NB4 (cell line): ENCODE measurements at regions not wholly inside any gene's neighbourhood (a gene's known extent, or its start where the extent isn't known, plus 50 kb on each side); places are given as distances from the start of the nearest gene placed in this dataset.

Experiments
- CTCF ChIP-seq: IDR thresholded peaks from one replicate; pipeline ENCODE4 v1.5.1; 2012; ENCODE audit warnings: low read depth, low read length
- POLR2A ChIP-seq: IDR thresholded peaks from 2 replicates; pipeline ENCODE4 v1.6.1; 2011; ENCODE audit warnings: mild to moderate bottlenecking; ENCODE audit not compliant: insufficient read length; ENCODE audit errors: extremely low read depth

GRCh38 chr6:56899311-56899710 is 55.6 kb upstream of the BEND6 start:
- TF ChIP-seq POLR2A (no peak), CTCF (no peak)
